Astrocyte (in vitro differentiated cells and primary cell): ENCODE measurements at regions not wholly inside any gene's neighbourhood (a gene's known extent, or its start where the extent isn't known, plus 50 kb on each side); places are given as distances from the start of the nearest gene placed in this dataset.

Source experiments
- DNase-seq: peaks from one replicate; pipeline ENCODE4 v3.0.0-alpha.2; 2010; ENCODE audit warnings: low read depth
- FAIRE-seq: peaks from 2 replicates; lab custom pipeline; 2011; peaks lifted over from hg19 to GRCh38; lab: Jason Lieb, UNC
- H2AFZ ChIP-seq: 2 replicates; pipeline ENCODE4 v1.6.0; 2012; ENCODE audit warnings: low read depth, low read length, inconsistent platforms
- H3K27ac ChIP-seq: 2 replicates; pipeline ENCODE4 v1.5.1; 2011; ENCODE audit warnings: low read depth, low read length, inconsistent platforms
- H3K27me3 ChIP-seq: 2 replicates; pipeline ENCODE4 v1.6.0; 2011; ENCODE audit warnings: low read length, inconsistent platforms; ENCODE audit not compliant: insufficient read depth
- H3K36me3 ChIP-seq: 2 replicates; pipeline ENCODE4 v1.5.1; 2011; ENCODE audit warnings: low read length, inconsistent platforms; ENCODE audit not compliant: insufficient read depth
- H3K4me1 ChIP-seq: 2 replicates; pipeline ENCODE4 v1.5.1; 2011; ENCODE audit warnings: low read length, inconsistent platforms; ENCODE audit not compliant: insufficient read depth
- H3K4me2 ChIP-seq: 2 replicates; pipeline ENCODE4 v1.6.0; 2012; ENCODE audit warnings: low read length, inconsistent platforms
- H3K4me3 ChIP-seq: 2 replicates; pipeline ENCODE4 v1.5.1; 2011; ENCODE audit warnings: low read depth, mild to moderate bottlenecking, low read length, inconsistent platforms; ENCODE audit not compliant: insufficient read depth
- H3K79me2 ChIP-seq: 2 replicates; pipeline ENCODE4 v1.6.0; 2012; ENCODE audit warnings: mild to moderate bottlenecking, low read length, inconsistent platforms; ENCODE audit not compliant: insufficient read depth
- H3K9ac ChIP-seq: 2 replicates; pipeline ENCODE4 v1.6.0; 2012; ENCODE audit warnings: mild to moderate bottlenecking, low read length, inconsistent platforms
- H3K9me3 ChIP-seq: 2 replicates; pipeline ENCODE4 v1.5.1; 2012; ENCODE audit warnings: low read depth, mild to moderate bottlenecking, low read length, inconsistent platforms; ENCODE audit not compliant: insufficient read depth
- H4K20me1 ChIP-seq: 2 replicates; pipeline ENCODE4 v1.6.0; 2012; ENCODE audit warnings: low read length, inconsistent platforms; ENCODE audit not compliant: insufficient read depth
- H3K27ac Mint-ChIP-seq: one replicate; pipeline ENCODE4 v1.8.0; 2021; ENCODE audit warnings: mild to moderate bottlenecking, mixed read lengths; ENCODE audit not compliant: unreplicated experiment
- H3K27me3 Mint-ChIP-seq: one replicate; pipeline ENCODE4 v1.8.0; 2021; ENCODE audit warnings: low read depth, mixed read lengths; ENCODE audit not compliant: unreplicated experiment
- H3K36me3 Mint-ChIP-seq: one replicate; pipeline ENCODE4 v1.8.0; 2021; ENCODE audit warnings: low read depth, mixed read lengths; ENCODE audit not compliant: unreplicated experiment
- H3K4me1 Mint-ChIP-seq: one replicate; pipeline ENCODE4 v1.8.0; 2021; ENCODE audit warnings: low read depth, mixed read lengths; ENCODE audit not compliant: unreplicated experiment
- H3K4me3 Mint-ChIP-seq: one replicate; pipeline ENCODE4 v1.8.0; 2021; ENCODE audit warnings: mild to moderate bottlenecking, moderate library complexity, mixed read lengths; ENCODE audit not compliant: unreplicated experiment
- H3K9me3 Mint-ChIP-seq: one replicate; pipeline ENCODE4 v1.8.0; 2021; ENCODE audit warnings: mild to moderate bottlenecking, mixed read lengths; ENCODE audit not compliant: unreplicated experiment
- EZH2 ChIP-seq: IDR thresholded peaks from 2 replicates; pipeline ENCODE4 v1.6.1; 2012; ENCODE audit warnings: mild to moderate bottlenecking, low read length, inconsistent platforms; ENCODE audit not compliant: insufficient read depth
- TF ChIP-seq, protein P1 (sequence below): IDR thresholded peaks from 2 replicates; pipeline ENCODE4 v1.5.1; 2011; ENCODE audit warnings: low read depth, mild to moderate bottlenecking, inconsistent platforms, low read length, moderate library complexity; ENCODE audit not compliant: insufficient read depth

DNA sequence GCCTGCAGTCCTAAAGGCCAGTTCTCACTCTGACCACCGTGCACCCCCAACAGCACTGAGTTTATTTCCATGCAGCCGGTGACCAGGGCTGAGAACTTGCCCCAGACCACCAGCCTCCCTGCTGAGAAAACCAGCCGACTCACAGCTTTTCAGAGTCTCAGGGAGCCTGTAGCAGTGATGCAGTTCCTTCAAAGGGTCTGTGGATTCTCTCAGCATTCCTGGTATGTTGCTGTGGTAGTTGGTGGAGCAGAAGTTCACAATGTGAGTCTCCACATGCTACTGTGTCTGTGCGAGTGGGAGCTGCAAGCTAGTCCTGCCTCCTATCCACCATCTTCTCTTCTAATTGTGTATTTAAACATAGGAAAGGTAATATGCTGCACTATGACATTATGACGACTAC, 254.9 kb upstream of the KLF12 start:
- FAIRE-seq: no peak
- H3K27ac Mint-ChIP-seq: peak overlapping the region; percentile 91
- no peaks in the 10 kb centered on the region for H4K20me1 ChIP-seq

DNA sequence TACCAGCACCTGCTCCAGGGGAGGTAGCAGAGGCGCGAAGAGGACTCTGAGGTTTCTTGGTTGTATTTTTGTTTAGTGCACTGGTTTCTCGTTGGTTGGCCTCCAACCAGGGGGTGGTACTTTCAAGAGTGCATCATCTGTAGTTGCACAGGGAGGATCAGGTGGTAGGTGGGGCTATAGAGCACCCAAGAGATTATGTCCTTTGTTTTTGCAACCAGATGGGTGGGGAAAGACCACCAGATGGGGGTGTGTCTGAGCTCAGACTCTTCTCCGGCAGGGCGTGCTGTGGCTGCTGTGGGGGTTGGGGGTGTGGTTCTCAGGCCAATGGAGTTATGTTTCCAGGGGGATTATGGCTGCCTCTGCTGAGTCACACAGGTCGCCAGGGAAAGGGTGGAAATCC, 254.4 kb upstream of the KLF12 start:
- no peak for FAIRE-seq
- no peaks in the 10 kb centered on the region for H3K27me3 ChIP-seq
- H3K79me2 ChIP-seq: no peaks in the 10 kb centered on the region
- TF ChIP-seq, protein P1, sequence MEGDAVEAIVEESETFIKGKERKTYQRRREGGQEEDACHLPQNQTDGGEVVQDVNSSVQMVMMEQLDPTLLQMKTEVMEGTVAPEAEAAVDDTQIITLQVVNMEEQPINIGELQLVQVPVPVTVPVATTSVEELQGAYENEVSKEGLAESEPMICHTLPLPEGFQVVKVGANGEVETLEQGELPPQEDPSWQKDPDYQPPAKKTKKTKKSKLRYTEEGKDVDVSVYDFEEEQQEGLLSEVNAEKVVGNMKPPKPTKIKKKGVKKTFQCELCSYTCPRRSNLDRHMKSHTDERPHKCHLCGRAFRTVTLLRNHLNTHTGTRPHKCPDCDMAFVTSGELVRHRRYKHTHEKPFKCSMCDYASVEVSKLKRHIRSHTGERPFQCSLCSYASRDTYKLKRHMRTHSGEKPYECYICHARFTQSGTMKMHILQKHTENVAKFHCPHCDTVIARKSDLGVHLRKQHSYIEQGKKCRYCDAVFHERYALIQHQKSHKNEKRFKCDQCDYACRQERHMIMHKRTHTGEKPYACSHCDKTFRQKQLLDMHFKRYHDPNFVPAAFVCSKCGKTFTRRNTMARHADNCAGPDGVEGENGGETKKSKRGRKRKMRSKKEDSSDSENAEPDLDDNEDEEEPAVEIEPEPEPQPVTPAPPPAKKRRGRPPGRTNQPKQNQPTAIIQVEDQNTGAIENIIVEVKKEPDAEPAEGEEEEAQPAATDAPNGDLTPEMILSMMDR: no peak
- TF ChIP-seq EZH2: no peak
- H3K4me3 ChIP-seq: no peak overlapping the region
- no peak overlapping the region for H2AFZ ChIP-seq
- no peak overlapping the region for H3K9ac ChIP-seq
- H4K20me1 ChIP-seq: no peaks in the 10 kb centered on the region
- H3K4me1 ChIP-seq: no peaks in the 10 kb centered on the region
- Mint-ChIP-seq H3K27ac (peak overlapping the region; percentile 91), H3K4me3 (peak overlapping the region; percentile 34), H3K9me3 (peaks cover 16% of the 10 kb centered on the region), H3K4me1 (peaks cover 8% of the 10 kb centered on the region), H3K36me3 (peaks cover 4% of the 10 kb centered on the region), H3K27me3 (no peaks in the 10 kb centered on the region)
- no peak overlapping the region for H3K4me2 ChIP-seq
- DNase-seq: no peak
- H3K9me3 ChIP-seq: no peaks in the 10 kb centered on the region
- H3K27ac ChIP-seq: no peak overlapping the region
- H3K36me3 ChIP-seq: no peaks in the 10 kb centered on the region

More for the DNA sequence above, 254.9 kb upstream of the KLF12 start:
- peak; percentile 10 for DNase-seq
- H3K4me1 ChIP-seq: no peaks in the 10 kb centered on the region
- H3K27ac ChIP-seq: no peak overlapping the region
- H3K9me3 ChIP-seq: no peaks in the 10 kb centered on the region
- TF ChIP-seq, protein P1: no peak
- no peak for TF ChIP-seq EZH2
- no peaks in the 10 kb centered on the region for H3K27me3 ChIP-seq
- no peaks in the 10 kb centered on the region for H3K36me3 ChIP-seq
- Mint-ChIP-seq H3K36me3 (peaks cover 4% of the 10 kb centered on the region), H3K4me3 (no peak overlapping the region), H3K27me3 (no peaks in the 10 kb centered on the region), H3K4me1 (peaks cover 8% of the 10 kb centered on the region), H3K9me3 (peaks cover 14% of the 10 kb centered on the region)
- no peaks in the 10 kb centered on the region for H3K79me2 ChIP-seq
- H3K4me2 ChIP-seq: no peak overlapping the region
- H2AFZ ChIP-seq: no peak overlapping the region
- no peak overlapping the region for H3K4me3 ChIP-seq
- H3K9ac ChIP-seq: no peak overlapping the region

DNA sequence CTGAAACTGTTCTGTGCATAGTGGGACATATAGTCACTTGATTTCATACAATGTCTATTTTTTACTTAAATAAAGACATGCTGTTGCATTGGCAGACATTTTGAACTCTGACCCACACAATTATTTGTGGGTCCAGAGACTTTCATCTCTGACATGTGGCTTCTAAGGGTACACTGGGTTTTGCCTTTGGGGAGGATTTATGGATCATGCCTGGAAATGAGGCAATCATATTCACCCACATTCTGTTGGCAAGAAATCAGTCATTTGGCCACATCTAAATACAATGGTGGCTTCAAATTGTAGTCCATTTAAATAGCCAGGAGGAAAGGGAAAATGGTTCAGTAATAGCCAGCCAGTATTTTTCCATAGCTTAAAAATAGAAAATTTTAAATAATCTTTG, 238.3 kb upstream of the KLF12 start:
- Histone ChIP-seq H3K9ac (no peak overlapping the region), H2AFZ (no peak overlapping the region), H3K27me3 (no peaks in the 10 kb centered on the region), H3K79me2 (no peaks in the 10 kb centered on the region), H3K27ac (no peak overlapping the region), H3K4me2 (no peak overlapping the region), H3K4me1 (no peaks in the 10 kb centered on the region), H3K36me3 (no peaks in the 10 kb centered on the region), H4K20me1 (no peaks in the 10 kb centered on the region), H3K4me3 (no peak overlapping the region), H3K9me3 (no peaks in the 10 kb centered on the region)
- no peaks in the 10 kb centered on the region for H3K36me3 Mint-ChIP-seq
- no peaks in the 10 kb centered on the region for H3K27me3 Mint-ChIP-seq
- H3K9me3 Mint-ChIP-seq: no peaks in the 10 kb centered on the region
- TF ChIP-seq, protein P1: no peak
- TF ChIP-seq EZH2: no peak
- FAIRE-seq: no peak
- no peaks in the 10 kb centered on the region for H3K4me1 Mint-ChIP-seq
- no peak overlapping the region for H3K27ac Mint-ChIP-seq
- no peak for DNase-seq
- H3K4me3 Mint-ChIP-seq: no peak overlapping the region
